IMR-90 (cell line): ENCODE measurements at regions not wholly inside any gene's neighbourhood (a gene's known extent, or its start where the extent isn't known, plus 50 kb on each side); places are given as distances from the start of the nearest gene placed in this dataset.

ENCODE experiments used
- ATAC-seq: fragments of 200-7000 bp; cut with Tn5 transposase; 2 replicates; pipeline ENCODE4 v1.9.1; 2020; ENCODE audit warnings: low read depth, mild to moderate bottlenecking, moderate library complexity
- BruUV-seq: library from RNA; stranded (reverse); fragments of 400-500 nt; replicated peaks from 2 replicates; lab custom pipeline; 2021; lab: Mats Ljungman, UMichigan
- CTCF ChIA-PET: fragments of 300-600 bp; formaldehyde crosslinking; extraction: SDS; loops from one replicate; lab custom pipeline; 2021; ENCODE audit warnings: antibody characterized with exemption; lab: Yijun Ruan, JAX
- POLR2A ChIA-PET: fragments of 300-600 bp; sonication (Branson Sonifier 250); formaldehyde crosslinking; loops from one replicate; lab custom pipeline; 2022; ENCODE audit warnings: antibody characterized with exemption; ENCODE audit not compliant: unreplicated experiment; lab: Charles Lee
- DNase-seq: peaks from one replicate; pipeline ENCODE4 v3.0.0; 2013
- H2AFZ ChIP-seq: replicated peaks from 2 replicates; pipeline ENCODE3; 2013; ENCODE audit warnings: low read length, mild to moderate bottlenecking; ENCODE audit not compliant: poor library complexity
- H2AK5ac ChIP-seq: 2 replicates; pipeline ENCODE4 v1.6.1; 2013; ENCODE audit warnings: low read depth, low read length, inconsistent platforms
- H2AK9ac ChIP-seq: replicated peaks from 2 replicates; pipeline ENCODE3; 2013; ENCODE audit warnings: mild to moderate bottlenecking, low read depth, low read length, moderate library complexity; ENCODE audit not compliant: poor library complexity
- H2BK120ac ChIP-seq: 2 replicates; pipeline ENCODE4 v1.6.1; 2013; ENCODE audit warnings: low read depth, low read length, inconsistent platforms
- H2BK15ac ChIP-seq: 3 replicates; pipeline ENCODE4 v1.6.1; 2013; ENCODE audit warnings: low read depth, low read length, inconsistent platforms
- H2BK20ac ChIP-seq: 2 replicates; pipeline ENCODE4 v1.6.1; 2013; ENCODE audit warnings: low read depth, mild to moderate bottlenecking, inconsistent platforms, low read length, moderate library complexity
- H2BK5ac ChIP-seq: 2 replicates; pipeline ENCODE4 v1.6.1; 2013; ENCODE audit warnings: mild to moderate bottlenecking, low read depth, low read length, inconsistent platforms; ENCODE audit not compliant: poor library complexity, severe bottlenecking
- H3K14ac ChIP-seq: replicated peaks from 2 replicates; pipeline ENCODE4 v1.6.1; 2013; ENCODE audit warnings: low read depth, low read length, inconsistent platforms
- H3K18ac ChIP-seq: 2 replicates; pipeline ENCODE4 v1.6.1; 2013; ENCODE audit warnings: low read depth, low read length, control low read depth
- H3K23ac ChIP-seq: 2 replicates; pipeline ENCODE4 v1.6.1; 2013; ENCODE audit warnings: low read depth, low read length, inconsistent platforms
- H3K27ac ChIP-seq: 2 replicates; pipeline ENCODE4 v1.5.1; 2013; ENCODE audit warnings: mild to moderate bottlenecking, control low read depth, low read length; ENCODE audit not compliant: insufficient read depth
- H3K27me3 ChIP-seq: 2 replicates; pipeline ENCODE4 v1.6.1; 2013; ENCODE audit warnings: low read length; ENCODE audit not compliant: control insufficient read depth, insufficient read depth
- H3K36me3 ChIP-seq: 2 replicates; pipeline ENCODE4 v1.6.1; 2013; ENCODE audit warnings: low read length, mixed read lengths; ENCODE audit not compliant: control insufficient read depth, insufficient read depth
- H3K4ac ChIP-seq: 2 replicates; pipeline ENCODE4 v1.6.1; 2013; ENCODE audit warnings: low read depth, low read length, inconsistent platforms
- H3K4me1 ChIP-seq: 2 replicates; pipeline ENCODE4 v1.6.1; 2013; ENCODE audit warnings: low read length, mixed read lengths; ENCODE audit not compliant: control insufficient read depth, insufficient read depth
- H3K4me2 ChIP-seq: 2 replicates; pipeline ENCODE4 v1.6.1; 2013; ENCODE audit warnings: low read depth, mild to moderate bottlenecking, control low read depth, low read length, moderate library complexity
- H3K4me3 ChIP-seq: 2 replicates; pipeline ENCODE4 v1.5.1; 2013; ENCODE audit warnings: low read depth, mild to moderate bottlenecking, control low read depth, low read length, moderate library complexity; ENCODE audit not compliant: insufficient read depth
- H3K56ac ChIP-seq: 2 replicates; pipeline ENCODE4 v1.6.1; 2013; ENCODE audit warnings: low read length, inconsistent platforms; ENCODE audit not compliant: insufficient read depth; ENCODE audit errors: extremely low read depth
- H3K79me1 ChIP-seq, 2 experiments: 2 replicates each; pipeline ENCODE4 v1.6.1; 2013; ENCODE audit warnings: low read length in 2 of 2, inconsistent platforms in 1 of 2, low read depth in 1 of 2
- H3K9ac ChIP-seq: 2 replicates; pipeline ENCODE4 v1.6.1; 2013; ENCODE audit warnings: low read depth, low read length, control low read depth
- H3K9me1 ChIP-seq: 2 replicates; pipeline ENCODE4 v1.6.1; 2013; ENCODE audit warnings: low read length, inconsistent platforms; ENCODE audit not compliant: insufficient read depth
- H3K9me3 ChIP-seq: 2 replicates; pipeline ENCODE4 v1.6.1; 2013; ENCODE audit warnings: low read length; ENCODE audit not compliant: control insufficient read depth, insufficient read depth
- H4K20me1 ChIP-seq: 2 replicates; pipeline ENCODE4 v1.6.1; 2013; ENCODE audit warnings: low read length, inconsistent platforms; ENCODE audit not compliant: insufficient read depth
- H4K5ac ChIP-seq: 2 replicates; pipeline ENCODE4 v1.6.1; 2013; ENCODE audit warnings: mild to moderate bottlenecking, low read depth, low read length, control low read depth
- H4K8ac ChIP-seq, 2 experiments: 2 replicates each; pipeline ENCODE4 v1.6.1; 2013; ENCODE audit warnings: low read depth in 2 of 2, low read length in 2 of 2, control low read depth in 1 of 2, inconsistent platforms in 1 of 2
- H4K91ac ChIP-seq: 2 replicates; pipeline ENCODE4 v1.6.1; 2013; ENCODE audit warnings: low read depth, low read length, inconsistent platforms; ENCODE audit not compliant: insufficient read depth
- MXI1 ChIP-seq: IDR thresholded peaks from 2 replicates; pipeline ENCODE4 v1.6.1; 2012; ENCODE audit warnings: low read depth, mild to moderate bottlenecking, low read length, moderate library complexity, borderline replicate concordance
- WGBS, 2 experiments: methylation state at CpG; one replicate each; pipeline versions ENCODE4 v1.1.5 to v1.1.7; 2013; ENCODE audit warnings: missing lambda C conversion rate in 2 of 2; ENCODE audit not compliant: insufficient read length in 1 of 2; ENCODE audit errors: extremely low coverage in 2 of 2; 5-methylcytosine and 5-hydroxymethylcytosine counted together
- dilution Hi-C: fragments of 300-500 bp; cut with HindIII; formaldehyde crosslinking; loops from one replicate; pipeline ENCODE4 v1.14.3; 2018; ENCODE audit warnings: low sequenced_read_pairs; ENCODE audit not compliant: unreplicated experiment
- in situ Hi-C: fragments of 300-500 bp; cut with MboI; formaldehyde crosslinking; loops from 3 replicates; pipeline ENCODE4 v1.14.3; 2019; ENCODE audit warnings: low sequenced_read_pairs, inconsistent platforms, mixed read lengths
- intact Hi-C: fragments of 100-400 bp; cut with micrococcal nuclease; formaldehyde crosslinking; loops from 2 replicates; pipeline ENCODE4 v1.10.0; 2022
- TF ChIP-seq, protein P1 (sequence below): fragments of 150-350 bp; IDR thresholded peaks from 2 replicates; pipeline ENCODE4 v1.6.1; 2017; ENCODE audit warnings: mild to moderate bottlenecking, antibody characterized with exemption, low read length, low read depth

- Histone ChIP-seq H3K56ac (no peak overlapping the region), H2BK20ac (no peak overlapping the region), H2AK5ac (no peak overlapping the region), H2BK5ac (no peak overlapping the region), H2AFZ (no peak overlapping the region), H4K91ac (no peak overlapping the region), H3K18ac (no peak overlapping the region), H3K9me3 (no peaks in the 10 kb centered on the region), H2AK9ac (no peak overlapping the region), H3K4me1 (no peaks in the 10 kb centered on the region), H3K79me1 (no peaks in the 10 kb centered on the region), H3K27me3 (no peaks in the 10 kb centered on the region), H3K4me3 (no peak overlapping the region), H3K14ac (no peak overlapping the region), H4K8ac (no peak overlapping the region), H4K20me1 (no peaks in the 10 kb centered on the region), H3K4ac (no peak overlapping the region), H3K9ac (no peak overlapping the region), H3K36me3 (no peaks in the 10 kb centered on the region), H3K9me1 (no peaks in the 10 kb centered on the region), H3K4me2 (no peak overlapping the region), H2BK120ac (no peak overlapping the region), H4K5ac (no peak overlapping the region), H3K27ac (no peak overlapping the region), H2BK15ac (no peak overlapping the region), H3K23ac (no peak overlapping the region)
- intact Hi-C loops: no loop called here
- in situ Hi-C loops: no loop called here
- DNase-seq: no peak
- dilution Hi-C loops: no loop called here
- BruUV-seq: no TSS peak
- no peak for TF ChIP-seq MXI1
- TF ChIP-seq, protein P1, sequence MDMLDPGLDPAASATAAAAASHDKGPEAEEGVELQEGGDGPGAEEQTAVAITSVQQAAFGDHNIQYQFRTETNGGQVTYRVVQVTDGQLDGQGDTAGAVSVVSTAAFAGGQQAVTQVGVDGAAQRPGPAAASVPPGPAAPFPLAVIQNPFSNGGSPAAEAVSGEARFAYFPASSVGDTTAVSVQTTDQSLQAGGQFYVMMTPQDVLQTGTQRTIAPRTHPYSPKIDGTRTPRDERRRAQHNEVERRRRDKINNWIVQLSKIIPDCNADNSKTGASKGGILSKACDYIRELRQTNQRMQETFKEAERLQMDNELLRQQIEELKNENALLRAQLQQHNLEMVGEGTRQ: no peak
- CTCF ChIA-PET: no interaction called here
- ATAC-seq: no peak
- WGBS, 2 experiments: 65 to 100% methylated on average over 2 of the region's 3 CpGs
- POLR2A ChIA-PET: no interaction called here
Observed at GRCh38 chr11:92822410-92822809, 147.0 kb upstream of the MTNR1B start.
